Neural cell (in vitro differentiated cells): ENCODE measurements at regions not wholly inside any gene's neighbourhood (a gene's known extent, or its start where the extent isn't known, plus 50 kb on each side); places are given as distances from the start of the nearest gene placed in this dataset.

ENCODE experiments used
- H2AFZ ChIP-seq: fragments of 200-600, 300-800 bp; sonication (generic), shearing (Covaris generic); 2 replicates; pipeline ENCODE4 v1.6.0; 2014; ENCODE audit warnings: low read depth, mild to moderate bottlenecking, antibody characterized with exemption, low read length, moderate library complexity
- H3F3A ChIP-seq: fragments of 200-600 bp; shearing (Covaris generic); 2 replicates; pipeline ENCODE4 v1.6.1; 2016; ENCODE audit warnings: mild to moderate bottlenecking, moderate library complexity, mixed read lengths, antibody characterized with exemption, low read length; ENCODE audit not compliant: insufficient read depth, poor library complexity, severe bottlenecking
- H3K27ac ChIP-seq: fragments of 200-600, 300-800 bp; sonication (generic), shearing (Covaris generic); 2 replicates; pipeline ENCODE4 v1.5.1; 2014; ENCODE audit warnings: mild to moderate bottlenecking, low read length, moderate library complexity
- H3K27me3 ChIP-seq: fragments of 300-800, 200-600 bp; sonication (generic), shearing (Covaris generic); 2 replicates; pipeline ENCODE4 v1.6.0; 2014; ENCODE audit warnings: mild to moderate bottlenecking, low read depth, low read length, moderate library complexity; ENCODE audit not compliant: insufficient read depth
- H3K36me3 ChIP-seq: fragments of 300-800, 200-600 bp; sonication (generic), shearing (Covaris generic); 2 replicates; pipeline ENCODE4 v1.5.1; 2014; ENCODE audit warnings: mild to moderate bottlenecking, antibody characterized with exemption, low read length, moderate library complexity; ENCODE audit not compliant: insufficient read depth
- H3K4me2 ChIP-seq: fragments of 300-800, 200-600 bp; sonication (generic), shearing (Covaris generic); 2 replicates; pipeline ENCODE4 v1.6.0; 2014; ENCODE audit warnings: mild to moderate bottlenecking, low read length
- H3K4me3 ChIP-seq: fragments of 300-800, 200-600 bp; sonication (generic), shearing (Covaris generic); 2 replicates; pipeline ENCODE4 v1.5.1; 2014; ENCODE audit warnings: mild to moderate bottlenecking, low read length, moderate library complexity
- H3K79me2 ChIP-seq: fragments of 200-600 bp; shearing (Covaris generic); replicated peaks from 2 replicates; pipeline ENCODE4 v1.6.0; 2014; ENCODE audit warnings: mild to moderate bottlenecking, low read length, moderate library complexity; ENCODE audit not compliant: insufficient read depth
- H3K9ac ChIP-seq: fragments of 300-800, 200-600 bp; sonication (generic), shearing (Covaris generic); 2 replicates; pipeline ENCODE4 v1.6.1; 2016; ENCODE audit warnings: mild to moderate bottlenecking, low read length, mixed read lengths
- H3K9me2 ChIP-seq: fragments of 200-600 bp; shearing (Covaris generic); 2 replicates; pipeline ENCODE4 v1.6.1; 2016; ENCODE audit warnings: mild to moderate bottlenecking, low read length, mixed read lengths; ENCODE audit not compliant: insufficient read depth
- H3K9me3 ChIP-seq: fragments of 200-600, 300-800 bp; sonication (generic), shearing (Covaris generic); 2 replicates; pipeline ENCODE4 v1.6.1; 2016; ENCODE audit warnings: mild to moderate bottlenecking, mixed run types, low read length, moderate library complexity, mixed read lengths
- H4K20me1 ChIP-seq: fragments of 200-600 bp; shearing (Covaris generic); 2 replicates; pipeline ENCODE4 v1.6.1; 2016; ENCODE audit warnings: mild to moderate bottlenecking, mixed run types; ENCODE audit not compliant: insufficient read depth
- CTCF ChIP-seq: fragments of 450-650 bp; IDR thresholded peaks from 2 replicates; pipeline ENCODE4 v1.5.1; 2014; ENCODE audit warnings: antibody characterized with exemption, mild to moderate bottlenecking, moderate library complexity; ENCODE audit not compliant: poor library complexity, severe bottlenecking
- EP300 ChIP-seq: fragments of 450-650 bp; conservative IDR thresholded peaks from 2 replicates; pipeline ENCODE4 v1.6.1; 2014; ENCODE audit warnings: antibody characterized with exemption, mild to moderate bottlenecking, moderate library complexity; ENCODE audit not compliant: poor library complexity, severe bottlenecking
- EZH2 ChIP-seq: fragments of 200-600, 300-800 bp; shearing (Covaris generic), sonication (generic); IDR thresholded peaks from 2 replicates; pipeline ENCODE4 v1.6.1; 2014; ENCODE audit warnings: antibody characterized with exemption, low read length, borderline replicate concordance, mild to moderate bottlenecking; ENCODE audit not compliant: insufficient read depth, poor library complexity, severe bottlenecking
- MXI1 ChIP-seq: fragments of 450-650 bp; conservative IDR thresholded peaks from 2 replicates; pipeline ENCODE4 v1.6.1; 2014; ENCODE audit warnings: antibody characterized with exemption, mild to moderate bottlenecking; ENCODE audit not compliant: poor library complexity, severe bottlenecking
- POLR2AphosphoS5 ChIP-seq: IDR thresholded peaks from 2 replicates; pipeline ENCODE4 v1.6.1; 2012
- RAD21 ChIP-seq: fragments of 450-650 bp; conservative IDR thresholded peaks from 2 replicates; pipeline ENCODE4 v1.6.1; 2014; ENCODE audit warnings: antibody characterized with exemption, mild to moderate bottlenecking, moderate library complexity
- SMC3 ChIP-seq: fragments of 450-650 bp; conservative IDR thresholded peaks from 2 replicates; pipeline ENCODE4 v1.6.1; 2014; ENCODE audit warnings: antibody characterized with exemption, mild to moderate bottlenecking, moderate library complexity; ENCODE audit not compliant: poor library complexity
- TAF1 ChIP-seq: IDR thresholded peaks from 2 replicates; pipeline ENCODE4 v1.6.1; 2012; ENCODE audit warnings: low read depth
- TF ChIP-seq, protein P1 (sequence below): IDR thresholded peaks from 2 replicates; pipeline ENCODE4 v1.6.1; 2012; ENCODE audit warnings: borderline replicate concordance

- H3K9me2 ChIP-seq, result no peaks in the 10 kb centered on the region
These were observed 341.6 kb downstream of the CRPPA start for GRCh38 chr7:16079723-16080122.

GRCh38 chr7:16078076-16078952 lies 343.0 kb downstream of the CRPPA start:
- H3K9me3 ChIP-seq, result no peaks in the 10 kb centered on the region
- no peaks in the 10 kb centered on the region for H3K27me3 ChIP-seq
- no peaks in the 10 kb centered on the region for H3K79me2 ChIP-seq
- no peaks in the 10 kb centered on the region for H3F3A ChIP-seq
- H3K9ac ChIP-seq, result no peak overlapping the region
- no peak overlapping the region for H3K4me3 ChIP-seq
- no peaks in the 10 kb centered on the region for H4K20me1 ChIP-seq
- no peak overlapping the region for H3K27ac ChIP-seq
- H3K4me2 ChIP-seq, result no peak overlapping the region
- no peak overlapping the region for H2AFZ ChIP-seq
- no peaks in the 10 kb centered on the region for H3K36me3 ChIP-seq
- H3K9me2 ChIP-seq, result no peaks in the 10 kb centered on the region
- TF ChIP-seq EZH2 (no peak), EP300 (no peak), POLR2AphosphoS5 (no peak), RAD21 (peak; percentile 90), CTCF (peak; percentile 91), MXI1 (no peak)
- TF ChIP-seq, protein P1, sequence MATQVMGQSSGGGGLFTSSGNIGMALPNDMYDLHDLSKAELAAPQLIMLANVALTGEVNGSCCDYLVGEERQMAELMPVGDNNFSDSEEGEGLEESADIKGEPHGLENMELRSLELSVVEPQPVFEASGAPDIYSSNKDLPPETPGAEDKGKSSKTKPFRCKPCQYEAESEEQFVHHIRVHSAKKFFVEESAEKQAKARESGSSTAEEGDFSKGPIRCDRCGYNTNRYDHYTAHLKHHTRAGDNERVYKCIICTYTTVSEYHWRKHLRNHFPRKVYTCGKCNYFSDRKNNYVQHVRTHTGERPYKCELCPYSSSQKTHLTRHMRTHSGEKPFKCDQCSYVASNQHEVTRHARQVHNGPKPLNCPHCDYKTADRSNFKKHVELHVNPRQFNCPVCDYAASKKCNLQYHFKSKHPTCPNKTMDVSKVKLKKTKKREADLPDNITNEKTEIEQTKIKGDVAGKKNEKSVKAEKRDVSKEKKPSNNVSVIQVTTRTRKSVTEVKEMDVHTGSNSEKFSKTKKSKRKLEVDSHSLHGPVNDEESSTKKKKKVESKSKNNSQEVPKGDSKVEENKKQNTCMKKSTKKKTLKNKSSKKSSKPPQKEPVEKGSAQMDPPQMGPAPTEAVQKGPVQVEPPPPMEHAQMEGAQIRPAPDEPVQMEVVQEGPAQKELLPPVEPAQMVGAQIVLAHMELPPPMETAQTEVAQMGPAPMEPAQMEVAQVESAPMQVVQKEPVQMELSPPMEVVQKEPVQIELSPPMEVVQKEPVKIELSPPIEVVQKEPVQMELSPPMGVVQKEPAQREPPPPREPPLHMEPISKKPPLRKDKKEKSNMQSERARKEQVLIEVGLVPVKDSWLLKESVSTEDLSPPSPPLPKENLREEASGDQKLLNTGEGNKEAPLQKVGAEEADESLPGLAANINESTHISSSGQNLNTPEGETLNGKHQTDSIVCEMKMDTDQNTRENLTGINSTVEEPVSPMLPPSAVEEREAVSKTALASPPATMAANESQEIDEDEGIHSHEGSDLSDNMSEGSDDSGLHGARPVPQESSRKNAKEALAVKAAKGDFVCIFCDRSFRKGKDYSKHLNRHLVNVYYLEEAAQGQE, result no peak

More at GRCh38 chr7:16079723-16080122, 341.6 kb downstream of the CRPPA start:
- TF ChIP-seq POLR2AphosphoS5, result no peak
- no peak for TF ChIP-seq MXI1
- TF ChIP-seq EP300, result no peak
- TF ChIP-seq, protein P1, result no peak
- TF ChIP-seq RAD21, result no peak
- TF ChIP-seq TAF1, result no peak
- TF ChIP-seq EZH2, result no peak
- no peak for TF ChIP-seq SMC3
- no peak for TF ChIP-seq CTCF
- no peak overlapping the region for H3K9ac ChIP-seq
- H3F3A ChIP-seq, result no peaks in the 10 kb centered on the region
- no peaks in the 10 kb centered on the region for H3K36me3 ChIP-seq
- no peak overlapping the region for H3K27ac ChIP-seq
- H4K20me1 ChIP-seq, result no peaks in the 10 kb centered on the region
- H3K27me3 ChIP-seq, result no peaks in the 10 kb centered on the region
- no peak overlapping the region for H3K4me2 ChIP-seq
- no peak overlapping the region for H2AFZ ChIP-seq
- H3K9me3 ChIP-seq, result no peaks in the 10 kb centered on the region
- H3K4me3 ChIP-seq, result no peak overlapping the region
- no peaks in the 10 kb centered on the region for H3K79me2 ChIP-seq
